SK-MEL-5 (cell line): ENCODE measurements at regions not wholly inside any gene's neighbourhood (a gene's known extent, or its start where the extent isn't known, plus 50 kb on each side); places are given as distances from the start of the nearest gene placed in this dataset.

Experiments
- DNase-seq: peaks from one replicate; pipeline ENCODE4 v3.0.0-alpha.2; 2016; ENCODE audit warnings: low read depth, low spot score
- in situ Hi-C: cut with HindIII; loops from 2 replicates; pipeline ENCODE4 v1.10.0; 2016; ENCODE audit warnings: low sequenced_read_pairs, high pct_unique_total_duplicates, low pct_unique_long_range_greater_than_20kb

GRCh38 chr13:30027569-30028455 is 177.4 kb upstream of the UBL3 start:
- no peak for DNase-seq
- in situ Hi-C loops = no loop called here

DNA sequence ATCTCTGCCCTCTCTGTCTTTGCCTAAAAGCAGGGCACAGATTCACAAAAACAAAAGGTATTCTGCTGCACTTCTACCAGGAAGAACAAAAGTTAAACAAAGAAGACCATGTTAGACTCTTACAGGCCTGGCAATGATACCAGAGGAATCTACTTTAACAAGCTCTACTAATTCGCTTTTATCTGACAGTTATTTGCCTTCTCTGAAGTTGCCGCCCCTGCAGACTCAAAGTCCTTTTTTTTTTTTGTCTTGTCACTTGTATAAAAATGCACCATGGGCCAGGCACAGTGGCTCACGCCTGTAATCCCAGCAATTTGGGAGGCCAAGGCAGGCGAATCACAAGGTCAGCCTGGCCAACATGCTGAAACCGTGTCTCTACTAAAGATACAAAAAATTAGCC is 176.5 kb upstream of the UBL3 start:
- in situ Hi-C loops = no loop called here
- DNase-seq = no peak

DNA sequence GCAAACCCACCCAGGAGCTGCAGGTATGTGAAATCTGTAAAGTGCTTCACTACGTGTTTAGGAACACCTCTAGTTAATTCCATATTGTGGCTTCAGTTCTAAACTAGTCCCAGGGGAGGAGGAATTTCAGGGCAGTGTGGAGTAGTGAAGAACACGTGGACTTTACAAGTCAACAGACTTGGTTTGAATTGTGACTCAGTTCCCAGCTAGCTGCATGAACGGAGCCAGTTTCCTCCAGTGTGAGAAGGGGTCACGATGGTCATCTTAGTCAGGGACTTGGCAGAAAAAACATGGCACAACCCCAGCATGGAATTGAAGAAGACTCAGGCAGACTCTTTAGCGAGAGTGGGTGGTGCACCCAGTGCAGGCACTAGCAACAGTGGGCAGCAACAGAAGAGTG is 175.7 kb upstream of the UBL3 start:
- DNase-seq = no peak
- in situ Hi-C loops = no loop called here

- in situ Hi-C loops = no loop called here
- DNase-seq = no peak
Observed at GRCh38 chr13:30025351-30025750, 174.9 kb upstream of the UBL3 start.

- no peak for DNase-seq
- in situ Hi-C loops = no loop called here
Observed at GRCh38 chr13:30024125-30024865, 173.9 kb upstream of the UBL3 start.

- in situ Hi-C loops = no loop called here
- no peak for DNase-seq
Observed at GRCh38 chr13:30023196-30023895, 172.9 kb upstream of the UBL3 start.

DNA sequence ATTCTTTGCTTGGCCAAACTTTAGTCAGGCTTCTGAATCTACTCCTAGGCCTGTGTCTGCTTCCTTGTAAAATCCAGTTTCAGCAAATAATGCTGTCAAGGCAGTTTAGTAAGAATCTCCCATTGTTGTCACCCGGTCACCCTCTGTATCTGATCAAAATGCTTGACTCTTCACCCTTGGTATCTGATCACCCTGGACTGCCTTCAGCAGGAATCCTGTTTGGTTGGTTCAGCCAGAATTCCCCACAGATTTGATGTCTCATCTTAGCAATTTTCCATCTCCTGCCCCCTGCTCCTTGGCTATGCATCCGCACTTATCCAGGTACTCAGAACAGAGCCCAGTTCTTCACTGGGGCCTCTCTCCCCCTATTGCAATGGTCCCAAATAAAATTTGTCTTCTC is 172.4 kb upstream of the UBL3 start:
- in situ Hi-C loops = no loop called here

GRCh38 chr13:30022256-30022655 is 171.8 kb upstream of the UBL3 start:
- in situ Hi-C loops = no loop called here
- no peak for DNase-seq

More for the DNA sequence above, 172.4 kb upstream of the UBL3 start:
- DNase-seq = no peak

DNA sequence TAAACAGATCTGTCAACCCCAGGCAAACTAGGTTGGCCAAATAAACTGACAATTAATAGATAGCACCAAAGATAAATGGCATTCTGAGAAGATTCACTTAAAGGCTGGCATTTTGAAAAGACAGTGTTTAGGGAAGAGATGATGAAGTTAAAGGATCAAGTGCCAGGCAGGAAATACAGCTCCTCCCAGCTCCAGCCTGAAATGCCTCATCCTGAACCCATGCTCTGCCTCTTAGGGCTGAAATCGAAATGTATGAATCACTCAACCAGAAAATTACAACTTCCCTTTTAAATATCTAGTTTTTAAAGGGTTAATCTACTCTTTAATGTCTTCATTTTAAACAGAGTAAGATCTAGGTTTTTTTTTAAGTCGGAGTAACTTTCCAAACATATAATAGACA is 171.2 kb upstream of the UBL3 start:
- DNase-seq = no peak
- in situ Hi-C loops = no loop called here

DNA sequence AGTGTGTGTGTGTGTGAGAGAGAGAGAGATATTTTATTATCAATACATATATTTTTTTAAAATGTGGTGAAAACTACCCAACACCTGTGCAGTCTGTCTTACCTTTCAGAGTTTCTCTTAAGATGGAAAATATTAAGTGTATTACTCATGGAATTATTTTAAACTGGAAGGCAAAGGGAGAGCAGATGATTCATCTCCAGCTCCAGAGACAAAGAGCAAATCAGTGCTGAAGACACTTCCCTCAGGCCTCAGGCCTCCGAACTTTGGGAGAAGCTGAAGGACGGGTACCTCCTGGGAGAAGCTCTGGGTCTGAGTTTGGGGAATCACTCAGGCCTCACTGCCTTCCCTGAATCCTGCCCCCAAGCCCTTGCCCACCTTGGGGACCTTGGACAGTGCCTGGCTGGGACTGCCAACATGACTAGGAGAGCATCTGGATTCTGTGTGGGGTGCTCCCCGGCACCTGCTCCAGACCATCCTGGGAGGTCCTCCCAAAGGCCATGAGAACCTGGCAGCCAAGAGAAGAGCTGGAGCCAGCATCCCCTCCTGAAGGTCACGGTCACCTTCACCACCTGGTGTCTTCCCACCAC is 170.4 kb upstream of the UBL3 start:
- no peak for DNase-seq

DNA sequence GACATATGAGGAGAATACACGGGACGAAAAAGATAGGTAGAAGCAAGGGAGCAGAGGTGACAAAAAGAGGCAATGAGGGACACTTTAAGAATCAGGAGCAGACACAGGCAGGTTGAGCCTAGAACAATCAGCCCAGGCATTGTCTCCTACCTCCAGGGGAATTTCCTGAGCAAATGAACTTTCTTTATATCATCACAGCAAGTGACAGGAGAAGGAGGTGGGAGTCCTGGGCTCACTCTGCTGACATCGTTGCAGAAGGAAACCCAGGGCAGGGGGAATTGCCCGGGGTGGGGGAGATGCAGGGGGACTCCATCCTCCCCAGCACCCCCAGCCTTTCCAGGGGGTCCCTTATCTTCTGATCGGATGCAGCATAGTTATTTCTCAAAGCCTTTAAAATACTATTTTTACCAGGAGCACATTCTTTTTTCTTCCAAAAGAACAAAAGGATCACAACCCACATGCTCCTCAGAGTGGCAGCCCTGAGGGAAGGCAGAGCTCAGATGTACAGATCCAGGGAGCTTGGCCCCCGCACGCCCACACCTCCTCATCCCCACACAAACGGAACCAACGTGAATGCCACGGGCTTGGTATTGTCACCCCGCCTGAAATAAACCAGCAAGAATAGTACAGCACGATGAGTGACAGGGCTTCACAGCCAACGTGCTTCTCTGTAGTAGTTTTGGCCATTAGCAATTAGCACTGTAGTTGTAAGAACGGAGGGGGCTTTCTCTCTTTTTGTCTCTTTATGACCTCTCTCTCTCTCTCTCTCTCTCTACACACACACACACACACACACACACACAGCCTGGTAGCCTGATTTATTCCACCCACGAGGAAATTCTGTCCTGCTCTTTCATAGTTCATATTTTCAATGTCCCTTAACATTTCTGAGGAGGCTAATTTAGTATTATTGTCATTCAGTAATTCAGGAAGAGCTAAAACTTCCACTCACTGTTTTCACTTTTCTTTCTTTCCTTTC is 169.5 kb upstream of the UBL3 start:
- in situ Hi-C loops = no loop called here
- DNase-seq = no peak

More for the DNA sequence above, 170.4 kb upstream of the UBL3 start:
- in situ Hi-C loops = no loop called here

DNA sequence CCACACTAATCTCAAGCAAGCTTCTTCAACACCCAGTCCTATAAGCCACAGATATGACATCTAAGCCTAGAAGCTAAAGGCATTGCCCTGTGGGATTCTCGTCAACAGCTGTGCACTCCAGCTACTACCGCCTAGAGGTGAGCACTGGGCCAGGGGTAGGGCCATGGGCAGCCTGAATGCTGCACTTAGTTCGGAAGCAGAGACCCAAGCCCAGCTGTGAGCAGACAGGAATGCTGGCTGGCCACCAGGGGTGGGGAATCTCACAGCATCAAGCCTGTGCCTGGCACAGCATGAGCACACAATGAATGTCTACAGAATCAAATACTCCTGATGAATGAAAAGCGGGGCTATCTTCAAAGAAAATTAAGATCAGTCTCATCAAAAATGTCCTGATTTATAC is 167.5 kb upstream of the UBL3 start:
- in situ Hi-C loops = no loop called here
- DNase-seq = no peak

DNA sequence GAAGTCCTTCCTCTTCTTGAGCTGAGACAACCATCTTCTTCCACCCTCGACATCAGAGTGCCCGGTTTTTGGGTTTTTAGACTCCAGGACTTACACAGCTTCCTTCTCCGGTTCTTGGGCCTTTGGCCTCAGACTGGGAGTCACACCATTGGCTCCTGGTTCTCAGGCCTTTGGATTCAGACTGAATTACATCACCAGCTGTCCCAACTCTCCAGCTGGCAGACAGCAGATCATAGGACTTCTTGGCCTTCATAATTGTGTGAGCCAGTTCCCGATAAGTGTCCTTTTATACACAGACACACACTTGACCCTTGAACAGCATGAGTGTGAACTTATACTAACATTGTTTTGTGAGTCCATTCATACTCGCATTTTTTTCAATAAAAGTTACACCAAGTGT is 166.0 kb upstream of the UBL3 start:
- DNase-seq = no peak
- in situ Hi-C loops = no loop called here

- DNase-seq = no peak
- in situ Hi-C loops = no loop called here
Observed at GRCh38 chr13:30009411-30009810, 159.0 kb upstream of the UBL3 start.

- in situ Hi-C loops = no loop called here
- no peak for DNase-seq
Observed at GRCh38 chr13:30006246-30006645, 155.8 kb upstream of the UBL3 start.

- no peak for DNase-seq
- in situ Hi-C loops = no loop called here
Observed at GRCh38 chr13:30004204-30004603, 153.8 kb upstream of the UBL3 start.

GRCh38 chr13:30002577-30002976 is 152.2 kb upstream of the UBL3 start:
- DNase-seq = no peak
- in situ Hi-C loops = no loop called here
